KMS-11 (cell line): ENCODE measurements at regions not wholly inside any gene's neighbourhood (a gene's known extent, or its start where the extent isn't known, plus 50 kb on each side); places are given as distances from the start of the nearest gene placed in this dataset.

ENCODE experiments used
- H2AFZ ChIP-seq: fragments of 200-600 bp; sonication (generic); 2 replicates; pipeline ENCODE4 v1.6.1; 2016; ENCODE audit warnings: antibody characterized with exemption, mixed run types, low read depth
- H3K27ac ChIP-seq: fragments of 200-600 bp; sonication (generic); 2 replicates; pipeline ENCODE4 v1.6.1; 2016; ENCODE audit warnings: mild to moderate bottlenecking, mixed run types
- H3K27me3 ChIP-seq: fragments of 200-600 bp; sonication (generic); 2 replicates; pipeline ENCODE4 v1.6.1; 2017; ENCODE audit warnings: mild to moderate bottlenecking, low read depth, mixed run types, moderate library complexity; ENCODE audit not compliant: insufficient read depth
- H3K36me3 ChIP-seq: fragments of 200-600 bp; sonication (generic); 2 replicates; pipeline ENCODE4 v1.6.1; 2017; ENCODE audit warnings: mild to moderate bottlenecking, mixed run types; ENCODE audit not compliant: insufficient read depth
- H3K4me1 ChIP-seq: fragments of 200-600 bp; sonication (generic); 2 replicates; pipeline ENCODE4 v1.6.1; 2016; ENCODE audit warnings: mild to moderate bottlenecking, low read depth, mixed run types; ENCODE audit not compliant: poor library complexity, severe bottlenecking
- H3K4me2 ChIP-seq: fragments of 200-600 bp; sonication (generic); 2 replicates; pipeline ENCODE4 v1.7.0; 2016; ENCODE audit warnings: mild to moderate bottlenecking, mixed run types
- H3K4me3 ChIP-seq: fragments of 200-600 bp; sonication (generic); IDR thresholded peaks from 2 replicates; pipeline ENCODE4 v1.6.1; 2017; ENCODE audit warnings: low read depth, low read length, mixed read lengths; ENCODE audit not compliant: insufficient read depth
- H3K79me2 ChIP-seq: fragments of 200-600 bp; sonication (generic); 2 replicates; pipeline ENCODE4 v1.6.1; 2016; ENCODE audit warnings: low read depth, mixed run types; ENCODE audit not compliant: insufficient read depth
- H3K9ac ChIP-seq: fragments of 200-600 bp; sonication (generic); 2 replicates; pipeline ENCODE4 v1.6.1; 2016; ENCODE audit warnings: mild to moderate bottlenecking, mixed run types
- H4K20me1 ChIP-seq: fragments of 200-600 bp; sonication (generic); 2 replicates; pipeline ENCODE4 v1.6.1; 2016; ENCODE audit warnings: mild to moderate bottlenecking, mixed run types; ENCODE audit not compliant: insufficient read depth
- TF ChIP-seq, protein P1 (sequence below): fragments of 200-600 bp; sonication (generic); conservative IDR thresholded peaks from 2 replicates; pipeline ENCODE4 v1.6.1; 2017; ENCODE audit warnings: low read depth, mild to moderate bottlenecking, antibody characterized with exemption, low read length, moderate library complexity, mixed read lengths

DNA sequence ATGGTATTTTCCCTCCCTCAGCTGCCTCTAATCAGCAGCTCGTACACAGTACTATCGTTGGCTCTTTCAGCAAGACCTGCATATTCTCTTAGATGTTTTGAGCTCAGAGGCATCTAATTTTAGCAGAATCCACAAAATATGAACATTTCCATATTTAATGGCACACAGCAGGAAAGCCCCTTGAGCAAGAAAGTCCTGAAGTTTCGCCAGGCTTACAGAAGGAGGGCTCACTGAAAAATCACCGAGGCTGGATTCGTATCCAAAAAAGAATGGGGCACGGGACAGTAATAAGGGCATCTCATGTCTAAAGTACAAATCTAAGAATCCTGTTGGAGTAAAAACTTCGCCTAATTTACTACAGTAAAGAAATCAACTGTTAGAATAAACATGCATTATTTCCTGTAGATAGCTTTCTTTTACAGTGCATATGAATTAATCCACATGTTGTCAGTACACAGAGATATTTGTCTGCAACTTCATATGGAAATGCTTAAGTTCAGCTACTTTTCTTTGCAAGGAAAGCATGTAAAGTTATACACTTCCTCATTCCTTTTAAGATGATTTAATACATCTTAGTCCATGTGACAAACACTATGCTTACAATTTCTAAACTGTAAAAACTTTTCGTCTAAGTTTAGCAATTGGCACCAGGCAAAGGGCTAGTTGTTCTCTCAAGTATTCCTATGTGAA lies 1205.3 kb upstream of the ADGRL4 start:
- Histone ChIP-seq H3K36me3 (no peaks in the 10 kb centered on the region), H3K4me2 (no peak overlapping the region), H3K79me2 (no peaks in the 10 kb centered on the region), H3K4me1 (no peaks in the 10 kb centered on the region), H3K9ac (no peak overlapping the region), H2AFZ (no peak overlapping the region), H4K20me1 (no peaks in the 10 kb centered on the region), H3K4me3 (no peak overlapping the region), H3K27me3 (no peaks in the 10 kb centered on the region), H3K27ac (no peak overlapping the region)
- TF ChIP-seq, protein P1, sequence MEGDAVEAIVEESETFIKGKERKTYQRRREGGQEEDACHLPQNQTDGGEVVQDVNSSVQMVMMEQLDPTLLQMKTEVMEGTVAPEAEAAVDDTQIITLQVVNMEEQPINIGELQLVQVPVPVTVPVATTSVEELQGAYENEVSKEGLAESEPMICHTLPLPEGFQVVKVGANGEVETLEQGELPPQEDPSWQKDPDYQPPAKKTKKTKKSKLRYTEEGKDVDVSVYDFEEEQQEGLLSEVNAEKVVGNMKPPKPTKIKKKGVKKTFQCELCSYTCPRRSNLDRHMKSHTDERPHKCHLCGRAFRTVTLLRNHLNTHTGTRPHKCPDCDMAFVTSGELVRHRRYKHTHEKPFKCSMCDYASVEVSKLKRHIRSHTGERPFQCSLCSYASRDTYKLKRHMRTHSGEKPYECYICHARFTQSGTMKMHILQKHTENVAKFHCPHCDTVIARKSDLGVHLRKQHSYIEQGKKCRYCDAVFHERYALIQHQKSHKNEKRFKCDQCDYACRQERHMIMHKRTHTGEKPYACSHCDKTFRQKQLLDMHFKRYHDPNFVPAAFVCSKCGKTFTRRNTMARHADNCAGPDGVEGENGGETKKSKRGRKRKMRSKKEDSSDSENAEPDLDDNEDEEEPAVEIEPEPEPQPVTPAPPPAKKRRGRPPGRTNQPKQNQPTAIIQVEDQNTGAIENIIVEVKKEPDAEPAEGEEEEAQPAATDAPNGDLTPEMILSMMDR = no peak

DNA sequence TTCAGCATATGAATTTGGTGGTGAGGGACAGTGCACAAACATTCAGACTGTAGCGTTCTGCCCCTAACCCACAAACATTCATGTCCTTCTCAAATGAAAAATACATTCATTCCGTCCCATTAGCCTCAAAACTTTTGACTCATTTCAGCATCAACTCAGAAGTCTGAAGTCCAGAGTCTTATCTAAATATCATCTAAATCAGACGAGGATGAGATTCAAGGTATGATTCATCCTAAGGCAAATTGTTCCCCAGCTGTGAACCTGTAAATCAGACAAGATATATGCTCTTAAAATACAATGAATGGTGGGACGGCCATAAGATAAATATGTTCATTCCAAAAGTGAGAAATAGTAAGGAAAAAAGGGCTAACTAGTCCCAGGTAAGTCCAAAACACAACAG lies 1195.6 kb upstream of the ADGRL4 start:
- H4K20me1 ChIP-seq = no peaks in the 10 kb centered on the region
- TF ChIP-seq, protein P1 = no peak
- H3K4me3 ChIP-seq = no peak overlapping the region
- no peaks in the 10 kb centered on the region for H3K27me3 ChIP-seq
- H3K4me2 ChIP-seq = no peak overlapping the region
- H3K27ac ChIP-seq = no peak overlapping the region
- H2AFZ ChIP-seq = no peak overlapping the region
- H3K79me2 ChIP-seq = no peaks in the 10 kb centered on the region
- H3K36me3 ChIP-seq = no peaks in the 10 kb centered on the region
- H3K4me1 ChIP-seq = no peaks in the 10 kb centered on the region
- H3K9ac ChIP-seq = no peak overlapping the region

DNA sequence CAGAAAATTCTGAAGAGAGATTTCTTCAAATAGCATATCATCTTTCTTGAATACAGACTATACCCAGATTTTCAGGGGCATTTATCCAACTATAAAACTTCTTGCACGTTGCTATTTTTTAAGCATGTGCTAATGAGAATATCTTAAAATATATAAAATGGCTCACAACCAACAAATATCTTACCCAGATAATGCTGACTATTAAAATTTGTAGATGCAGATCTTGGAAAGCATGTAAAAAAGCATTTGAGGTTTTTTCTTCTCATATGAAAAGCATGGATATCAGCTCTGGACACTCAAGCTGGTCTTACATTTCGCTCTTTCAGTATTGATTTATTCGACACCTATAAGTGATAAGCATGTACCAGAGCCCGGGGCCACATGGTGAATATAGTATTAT lies 1187.7 kb upstream of the ADGRL4 start:
- TF ChIP-seq, protein P1 = no peak
- no peaks in the 10 kb centered on the region for H3K4me1 ChIP-seq
- no peak overlapping the region for H3K4me2 ChIP-seq
- H3K27ac ChIP-seq = no peak overlapping the region
- H3K4me3 ChIP-seq = no peak overlapping the region
- no peaks in the 10 kb centered on the region for H3K79me2 ChIP-seq
- no peaks in the 10 kb centered on the region for H3K36me3 ChIP-seq
- no peaks in the 10 kb centered on the region for H3K27me3 ChIP-seq
- no peaks in the 10 kb centered on the region for H4K20me1 ChIP-seq
- H2AFZ ChIP-seq = no peak overlapping the region
- H3K9ac ChIP-seq = no peak overlapping the region

DNA sequence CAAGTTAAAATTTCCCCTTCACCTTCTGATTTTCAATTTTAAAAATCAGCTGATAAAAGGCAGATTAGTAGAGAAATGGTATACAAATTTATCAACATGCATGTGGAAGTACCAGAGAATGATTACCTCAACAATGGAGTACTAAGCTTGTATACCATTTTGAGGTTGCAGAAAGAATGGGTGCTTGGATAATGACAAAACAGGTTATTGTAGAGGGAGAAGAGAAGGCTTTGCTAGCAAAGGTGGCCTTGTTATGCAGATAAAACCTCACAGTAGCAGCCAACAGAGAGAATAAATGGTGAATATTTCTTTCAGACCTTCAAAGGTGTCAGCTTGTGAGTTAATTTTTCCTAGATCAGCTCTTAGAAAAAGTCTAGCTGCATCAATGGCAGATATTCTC lies 1174.9 kb upstream of the ADGRL4 start:
- Histone ChIP-seq H3K9ac (no peak overlapping the region), H2AFZ (no peak overlapping the region), H3K4me1 (no peaks in the 10 kb centered on the region), H4K20me1 (no peaks in the 10 kb centered on the region), H3K27ac (no peak overlapping the region), H3K36me3 (no peaks in the 10 kb centered on the region), H3K4me3 (no peak overlapping the region), H3K4me2 (no peak overlapping the region), H3K79me2 (no peaks in the 10 kb centered on the region), H3K27me3 (no peaks in the 10 kb centered on the region)
- TF ChIP-seq, protein P1 = no peak
